HG03442 (cell line): ENCODE measurements at regions not wholly inside any gene's neighbourhood (a gene's known extent, or its start where the extent isn't known, plus 50 kb on each side); places are given as distances from the start of the nearest gene placed in this dataset.

Experiments used
- ATAC-seq: cut with Tn5 transposase; IDR thresholded peaks from one replicate; pipeline ENCODE4 v1.9.1; 2021; ENCODE audit warnings: mild to moderate bottlenecking, moderate library complexity; ENCODE audit not compliant: unreplicated experiment

DNA sequence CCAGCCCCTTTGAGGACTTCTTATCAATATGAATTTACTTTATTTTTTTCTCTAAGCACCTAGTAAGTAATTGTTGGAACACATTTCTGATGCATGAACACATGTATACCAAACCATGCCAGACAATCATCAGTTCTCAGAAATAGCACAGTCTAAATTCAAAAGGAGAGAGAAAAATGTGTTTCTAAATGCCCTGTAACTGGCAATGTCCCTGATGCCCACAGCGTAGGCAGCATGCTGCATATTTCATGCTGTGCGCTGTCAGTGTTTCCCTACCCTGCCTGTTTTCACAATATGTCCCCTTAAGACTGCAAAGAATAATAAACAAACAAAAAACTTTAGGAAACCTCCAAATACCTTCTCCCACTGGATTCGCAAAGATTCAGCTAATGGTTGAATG, 881.0 kb upstream of the CHAC2 start:
- no peak for ATAC-seq

DNA sequence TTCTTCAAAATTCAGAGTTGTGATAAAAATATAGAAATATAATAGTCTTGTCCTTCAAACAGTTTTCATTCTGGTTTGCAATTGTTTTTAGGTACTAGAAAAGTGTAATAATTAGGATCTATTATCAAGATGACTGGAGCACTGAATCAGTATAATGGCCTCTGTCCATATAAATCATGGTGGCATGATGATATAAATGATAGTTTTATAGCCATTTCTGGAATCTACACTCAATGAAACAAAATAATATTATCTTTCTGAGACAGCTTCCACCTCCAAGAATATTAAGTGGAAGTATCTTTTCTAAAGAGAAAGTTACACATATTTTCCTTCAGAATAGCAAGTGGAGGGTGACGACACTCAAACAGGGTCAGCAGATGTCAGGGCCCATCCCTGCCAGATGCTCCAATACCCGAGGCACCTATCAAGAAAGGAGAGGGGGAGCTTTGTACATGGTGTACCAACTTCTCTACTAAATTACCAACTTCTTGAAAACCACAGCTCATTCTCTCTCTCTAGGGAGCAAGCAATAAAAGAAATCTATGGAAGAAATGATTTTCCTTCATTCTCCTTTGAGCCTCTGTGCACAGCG, 882.7 kb upstream of the CHAC2 start:
- no peak for ATAC-seq

DNA sequence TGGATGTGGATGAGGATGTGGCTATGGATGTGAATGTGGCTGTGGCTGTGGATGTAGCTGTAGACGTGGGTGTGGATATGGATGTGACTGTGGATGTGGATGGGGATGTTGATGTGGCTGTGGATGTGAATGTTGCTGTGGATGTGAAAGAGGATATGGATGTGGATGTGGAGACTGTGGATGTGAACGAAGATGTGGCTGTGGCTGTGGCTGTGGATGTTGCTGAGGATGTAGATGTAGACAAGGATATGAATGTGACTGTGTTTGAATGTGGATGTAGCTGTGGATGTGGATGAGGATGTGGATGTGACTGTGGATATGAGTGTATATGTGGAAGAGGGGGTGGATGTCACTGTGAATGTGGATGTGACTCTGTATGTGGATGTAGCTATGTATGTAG, 884.6 kb upstream of the CHAC2 start:
- no peak for ATAC-seq

DNA sequence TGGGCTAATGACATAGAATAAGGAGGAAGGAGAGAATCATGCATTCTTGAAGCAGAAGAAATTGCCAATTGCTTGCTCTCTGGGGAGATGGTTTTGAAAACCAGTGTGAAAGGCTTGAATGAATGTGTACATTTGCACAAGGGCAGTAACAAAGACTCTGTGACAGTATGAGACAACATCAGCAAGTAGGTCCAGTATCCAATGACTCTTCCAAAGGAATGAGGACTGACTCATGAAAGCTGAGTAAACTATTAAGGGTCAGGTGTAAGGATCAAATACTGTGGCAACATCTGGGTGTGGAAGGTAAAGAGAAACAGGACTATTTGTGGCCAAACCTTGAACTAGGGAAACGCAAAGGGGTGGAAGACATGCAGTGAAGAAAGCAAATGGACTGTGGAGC, 886.0 kb upstream of the CHAC2 start:
- ATAC-seq = no peak

DNA sequence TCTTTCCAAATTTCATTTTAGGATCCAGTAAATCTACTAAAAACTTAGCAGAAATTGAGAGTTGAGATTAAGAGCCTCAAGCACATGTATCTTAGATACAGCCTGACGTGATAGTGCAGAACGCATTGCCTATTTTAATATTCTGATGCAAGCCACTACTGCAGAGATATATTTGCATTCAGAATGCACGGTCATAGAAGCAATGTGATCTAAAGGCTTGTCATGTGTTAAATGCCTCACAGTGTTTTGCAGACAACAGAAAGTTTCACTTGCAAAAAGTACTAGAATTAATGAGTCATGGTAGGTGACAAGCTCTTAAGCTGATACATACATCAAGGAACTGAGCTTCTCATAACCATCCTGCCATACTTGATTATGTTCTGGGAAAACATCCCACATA, 886.7 kb upstream of the CHAC2 start:
- no peak for ATAC-seq

DNA sequence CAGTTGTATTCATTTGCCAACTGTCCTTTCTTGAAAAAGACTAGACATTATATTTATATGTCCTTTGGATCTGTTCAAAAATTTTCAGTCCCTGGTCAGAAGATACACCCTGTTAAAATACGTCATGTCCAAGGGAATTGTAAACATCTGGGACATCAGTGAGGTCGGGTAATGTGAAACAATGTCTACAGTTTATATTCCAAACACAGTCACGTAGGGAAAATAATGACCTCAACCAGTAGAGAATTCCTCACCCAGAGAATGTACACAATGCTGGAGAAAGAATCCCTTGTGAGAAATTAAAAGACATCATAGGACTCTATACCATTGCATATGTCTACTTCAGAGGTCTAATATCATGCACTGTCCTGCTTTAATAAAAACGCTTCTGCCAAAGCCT, 888.0 kb upstream of the CHAC2 start:
- no peak for ATAC-seq

DNA sequence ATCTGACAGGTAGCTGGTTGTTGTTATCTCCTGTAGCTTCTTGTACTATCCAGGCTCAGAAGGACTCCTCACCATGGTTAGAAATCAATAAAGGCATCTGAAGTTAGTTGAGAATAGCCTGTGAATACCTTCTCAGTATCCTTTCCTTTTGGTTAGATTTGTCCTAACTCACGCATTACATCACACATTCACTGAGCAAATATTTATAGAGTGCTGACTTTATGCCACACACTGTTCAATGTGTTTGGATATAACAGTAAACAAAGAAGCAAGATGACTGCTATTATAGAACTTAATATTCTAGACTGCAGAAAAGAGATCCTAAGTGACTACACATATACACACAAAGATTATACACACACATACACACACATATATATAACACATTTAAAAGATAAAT, 889.9 kb upstream of the CHAC2 start:
- no peak for ATAC-seq

DNA sequence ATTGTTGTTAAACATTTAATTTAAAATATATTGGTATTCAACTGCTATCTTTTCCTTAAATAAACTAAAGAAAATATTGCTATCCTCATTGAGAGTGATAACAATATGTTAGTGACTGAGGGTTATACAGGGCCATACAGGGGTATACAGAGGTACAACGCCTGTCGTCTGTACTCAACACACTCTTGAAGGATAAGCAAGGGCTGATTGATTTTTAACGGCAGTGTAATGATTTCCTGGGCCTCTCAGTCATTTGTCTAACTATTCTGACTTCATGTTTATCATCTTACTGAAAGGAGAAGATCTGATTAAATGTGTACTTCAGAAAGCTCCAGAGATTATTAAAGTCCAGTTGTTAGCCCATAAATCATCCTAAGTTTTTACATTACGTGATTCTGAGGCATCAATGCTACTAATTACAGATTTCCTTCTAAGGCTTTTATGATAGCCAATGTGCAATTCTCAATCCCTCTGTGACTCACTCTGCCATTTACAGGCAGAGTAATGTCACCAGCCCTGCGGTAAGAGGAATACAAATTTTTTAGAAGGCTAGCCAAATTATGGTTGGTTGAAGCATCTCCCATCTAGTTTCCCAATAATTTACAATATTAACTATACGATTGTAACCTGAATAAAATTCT, 893.0 kb upstream of the CHAC2 start:
- no peak for ATAC-seq

DNA sequence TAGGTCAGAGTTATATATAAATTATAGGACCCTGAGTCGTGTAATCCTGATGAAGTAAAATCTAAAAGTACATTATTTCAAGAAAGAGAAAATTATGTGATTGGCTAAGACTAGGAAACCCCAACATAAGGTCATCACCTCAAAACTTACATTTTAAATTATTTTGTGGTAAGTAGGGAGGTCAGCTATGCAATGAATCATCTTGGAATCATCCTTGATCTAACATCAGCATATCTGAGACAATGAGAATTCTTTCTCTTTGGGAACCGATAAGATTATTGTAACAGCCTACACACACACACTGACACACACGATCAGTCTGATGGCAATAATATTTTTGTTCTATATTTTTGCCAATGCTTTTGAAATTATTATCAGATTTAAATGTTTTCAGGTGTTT, 904.8 kb upstream of the CHAC2 start:
- ATAC-seq = no peak

DNA sequence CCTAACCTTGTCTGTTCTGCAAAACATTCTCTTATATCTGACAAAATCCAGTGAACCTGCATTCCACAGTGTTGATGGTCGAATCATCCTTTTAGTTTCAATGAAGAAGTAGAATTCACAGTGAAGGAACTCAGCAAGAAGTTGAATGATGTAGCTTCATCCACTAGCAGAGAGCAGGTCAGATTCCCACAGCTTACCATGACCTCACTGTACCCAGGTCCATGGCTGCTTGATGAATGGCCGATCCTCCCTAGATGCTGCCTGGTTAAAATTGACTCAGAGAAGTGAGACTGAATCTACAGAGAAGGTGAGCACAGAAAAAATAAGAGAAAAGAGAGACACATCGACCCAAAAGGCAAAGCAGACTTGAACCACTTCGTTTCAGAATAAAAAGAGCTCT, 906.0 kb upstream of the CHAC2 start:
- ATAC-seq = no peak

DNA sequence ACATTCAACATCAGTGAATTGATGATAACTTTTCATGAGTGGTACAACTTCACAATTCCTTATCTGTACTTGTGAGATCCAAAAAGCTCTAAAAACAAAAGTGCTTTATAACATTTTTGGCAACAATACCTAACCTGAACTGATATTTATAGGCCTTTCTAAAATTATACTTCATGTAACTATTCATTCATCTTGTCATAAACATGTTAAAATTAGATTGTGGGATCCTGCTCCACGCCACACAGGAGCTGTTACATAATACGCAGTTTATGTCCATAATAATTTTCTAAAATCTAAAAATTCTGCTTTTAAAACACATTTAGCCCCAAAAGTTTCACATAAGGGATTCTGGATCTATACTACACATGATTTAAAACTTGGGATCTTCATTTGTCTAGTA, 908.5 kb upstream of the CHAC2 start:
- no peak for ATAC-seq

DNA sequence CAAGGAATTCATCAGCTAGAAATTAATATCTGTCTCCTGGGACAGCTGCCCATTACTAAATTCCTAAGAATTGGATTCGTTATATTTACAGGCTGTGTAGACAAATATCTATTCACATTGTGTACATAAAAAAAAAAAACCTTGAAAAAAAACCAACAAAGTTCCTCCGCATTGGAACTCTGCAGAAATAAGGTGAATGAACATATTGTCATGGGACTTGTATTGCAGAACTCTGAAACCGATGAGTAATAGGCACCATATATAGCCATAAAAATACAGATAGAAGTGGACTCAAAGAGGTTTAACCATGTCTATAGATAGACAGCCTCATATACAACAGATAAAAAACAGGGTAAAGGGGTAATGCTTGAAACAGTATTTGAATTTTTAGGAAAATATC, 909.9 kb upstream of the CHAC2 start:
- ATAC-seq = no peak

DNA sequence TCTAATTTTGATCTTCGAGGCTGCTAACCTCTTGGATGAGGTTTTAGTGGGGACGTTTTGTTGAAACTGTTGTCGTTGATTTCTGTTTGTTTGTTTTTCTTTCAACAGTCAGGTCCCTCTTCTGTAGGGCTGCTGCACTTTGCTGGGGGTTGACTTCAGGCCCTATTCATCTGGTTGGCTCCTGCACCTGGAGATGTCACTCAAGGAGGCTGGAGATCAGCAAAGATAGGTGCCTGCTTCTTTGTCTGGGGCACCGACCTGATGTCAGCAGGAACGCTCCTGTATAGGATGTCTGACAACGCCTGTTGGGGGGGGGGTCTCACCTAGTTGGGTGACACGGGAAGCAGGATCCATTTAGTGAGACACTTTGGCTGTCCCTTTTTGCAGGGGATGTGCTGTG, 915.6 kb upstream of the CHAC2 start:
- ATAC-seq = no peak

DNA sequence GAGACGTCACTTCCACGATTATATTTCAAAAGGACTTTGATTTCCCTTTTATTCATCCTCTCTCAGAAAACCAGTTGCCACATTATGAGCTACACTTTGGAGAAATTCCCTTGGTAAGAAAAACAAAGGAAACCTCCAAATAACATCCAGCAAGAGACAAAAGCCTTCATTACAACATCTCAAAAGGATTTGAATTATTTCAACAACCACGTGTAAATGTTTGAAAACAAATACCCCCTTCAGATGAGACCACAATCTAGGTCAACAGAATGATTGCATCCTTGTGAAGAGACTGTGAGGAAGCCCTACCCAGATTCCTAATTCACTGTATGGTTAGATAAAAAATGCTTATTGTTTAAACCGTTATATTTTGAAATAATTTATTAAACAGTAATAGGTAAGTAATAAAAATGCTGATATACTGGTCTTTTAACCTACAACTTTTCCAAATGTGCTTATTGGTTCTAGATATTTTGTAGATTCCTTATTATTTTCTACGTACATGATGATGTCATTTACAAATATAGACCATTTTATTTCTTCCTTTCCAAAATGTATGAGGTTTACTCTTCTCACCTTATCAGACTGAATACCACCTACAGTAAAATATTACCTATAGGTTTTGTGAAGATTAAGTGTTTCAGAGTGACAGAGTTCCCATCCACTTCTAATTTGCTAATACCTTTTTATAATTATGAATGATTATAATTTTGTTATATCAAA, 922.7 kb upstream of the CHAC2 start:
- ATAC-seq = no peak

DNA sequence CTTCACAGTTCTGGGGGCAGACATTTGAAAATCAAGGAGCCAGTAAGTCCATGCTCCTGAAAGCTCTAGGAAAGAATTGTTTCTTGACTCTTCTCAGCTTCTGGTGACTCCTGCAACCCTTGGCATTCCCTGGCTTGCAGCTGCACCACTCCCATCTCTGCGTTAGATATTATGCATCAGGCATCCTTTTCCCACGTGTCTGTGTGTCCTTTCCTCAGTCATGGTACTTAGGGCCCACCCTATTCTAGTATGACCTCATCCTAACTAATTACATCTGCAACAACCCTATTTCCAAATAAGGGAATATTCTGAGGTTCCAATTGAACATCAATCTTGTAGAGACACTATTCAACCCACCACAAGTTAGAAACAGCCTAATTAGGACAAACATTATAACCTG, 931.7 kb upstream of the CHAC2 start:
- ATAC-seq = no peak

DNA sequence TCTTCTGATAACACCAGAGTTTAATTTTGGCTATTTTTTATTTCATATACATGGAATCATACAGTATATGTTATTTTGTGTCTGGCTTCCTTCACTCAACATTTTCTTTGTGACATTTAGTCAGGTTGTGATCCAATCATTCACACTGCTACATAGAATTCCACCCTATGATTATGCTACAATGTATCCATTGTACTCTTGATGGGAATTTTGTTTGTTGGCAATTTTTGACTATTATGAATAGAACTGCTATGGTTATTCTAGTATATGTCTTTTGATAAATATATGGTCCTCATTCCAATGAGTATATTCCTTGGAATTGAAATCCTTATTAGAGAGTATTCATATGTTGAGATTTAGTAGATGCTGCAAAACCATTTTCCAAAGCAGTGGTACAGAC, 936.4 kb upstream of the CHAC2 start:
- no peak for ATAC-seq

DNA sequence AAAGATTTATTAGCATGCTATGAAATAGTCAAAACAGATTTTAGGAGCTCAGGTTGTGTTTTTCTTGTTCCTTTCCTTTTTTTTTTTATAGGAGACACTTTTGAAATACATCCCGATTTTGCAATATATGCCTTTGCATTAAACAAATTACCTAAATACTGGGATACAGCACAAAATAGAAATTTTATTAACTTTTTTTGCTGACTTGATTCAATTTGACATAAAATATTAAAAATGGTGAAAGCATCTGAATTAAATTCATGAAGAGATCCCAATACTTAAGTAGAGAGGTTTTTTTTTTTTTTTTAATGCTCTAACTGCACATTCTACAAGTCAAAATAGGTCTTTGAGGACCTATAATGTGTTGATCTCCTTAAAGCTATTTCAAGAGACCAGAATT, 939.5 kb upstream of the CHAC2 start:
- no peak for ATAC-seq

DNA sequence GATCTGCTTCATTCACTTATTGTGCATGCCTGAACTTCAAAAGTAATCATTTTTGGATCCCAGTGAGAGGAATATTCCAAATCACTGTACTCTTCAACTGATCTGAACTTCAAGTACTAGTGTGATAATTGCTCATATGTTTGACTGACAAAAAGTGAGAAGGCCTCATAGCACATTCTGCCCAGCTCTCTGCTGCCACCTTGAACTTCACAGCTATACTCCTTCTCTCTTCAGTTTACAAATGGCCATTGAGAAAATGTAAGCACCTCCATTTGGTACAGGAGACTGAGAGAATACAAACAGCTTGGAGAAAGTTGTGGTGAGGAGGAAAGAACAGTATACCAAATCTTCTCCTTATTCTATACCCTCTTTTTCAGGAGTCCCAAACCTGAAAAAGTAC, 946.0 kb upstream of the CHAC2 start:
- ATAC-seq = no peak

DNA sequence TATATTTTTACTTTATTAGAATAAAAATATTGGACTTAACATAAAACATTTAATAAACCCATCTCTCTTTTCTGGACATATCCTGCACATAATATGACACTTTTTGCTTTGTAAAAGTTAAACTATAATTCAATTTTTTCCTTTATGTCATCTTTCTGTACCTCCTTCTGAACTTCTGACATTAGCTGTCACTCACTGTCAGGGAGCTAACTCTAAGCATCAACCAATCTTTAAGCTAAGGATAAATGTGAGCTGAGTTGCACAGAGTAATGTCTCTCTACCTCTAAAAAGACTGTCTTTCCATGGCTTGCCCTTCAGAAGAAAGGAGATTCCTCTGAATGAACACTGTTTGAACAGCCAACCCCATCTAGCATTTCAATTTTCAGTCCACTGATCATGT, 948.6 kb upstream of the CHAC2 start:
- ATAC-seq = no peak

DNA sequence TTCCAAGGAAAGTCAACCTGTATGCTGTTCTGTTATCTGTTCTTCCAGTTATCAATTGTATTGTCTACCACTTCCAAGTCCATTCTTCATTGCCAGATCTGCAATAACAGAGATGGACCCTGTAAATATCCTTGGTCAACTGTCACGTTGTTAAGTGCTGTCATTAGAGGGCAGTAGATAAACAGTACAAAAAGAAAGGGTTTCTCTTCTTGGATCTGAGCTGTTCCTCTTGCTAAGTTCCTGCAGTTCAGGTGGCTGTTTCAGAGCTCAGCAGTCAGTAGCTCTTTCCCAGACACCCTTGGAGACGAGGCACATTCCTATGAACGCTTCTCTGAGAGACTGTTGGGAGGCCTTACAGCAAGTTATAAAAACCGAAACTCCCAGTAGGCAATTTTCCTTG, 957.1 kb upstream of the CHAC2 start:
- ATAC-seq = no peak

DNA sequence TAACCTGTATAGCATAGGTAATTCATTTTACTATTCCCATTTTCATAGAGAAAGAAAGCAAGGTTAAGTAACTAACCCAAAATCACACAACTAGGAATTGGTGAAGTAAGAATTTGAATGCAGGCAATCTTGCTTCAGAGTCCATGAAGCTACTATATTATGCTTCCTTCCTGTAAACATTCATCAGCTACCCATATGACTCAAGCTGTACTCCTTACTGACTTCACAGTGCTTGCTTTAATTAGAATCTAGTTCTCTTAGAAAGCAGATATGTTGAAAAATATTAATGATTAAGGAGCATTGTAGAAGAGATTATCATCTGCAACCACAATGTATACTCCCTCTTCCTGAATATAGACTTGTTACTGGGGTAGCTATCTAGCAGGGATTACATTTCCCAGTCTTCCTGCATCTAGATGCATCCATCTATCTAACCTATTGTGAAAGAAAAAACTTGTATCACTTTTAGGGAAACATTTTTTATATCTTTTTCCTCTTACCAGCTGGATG, 961.6 kb upstream of the CHAC2 start:
- ATAC-seq = no peak

DNA sequence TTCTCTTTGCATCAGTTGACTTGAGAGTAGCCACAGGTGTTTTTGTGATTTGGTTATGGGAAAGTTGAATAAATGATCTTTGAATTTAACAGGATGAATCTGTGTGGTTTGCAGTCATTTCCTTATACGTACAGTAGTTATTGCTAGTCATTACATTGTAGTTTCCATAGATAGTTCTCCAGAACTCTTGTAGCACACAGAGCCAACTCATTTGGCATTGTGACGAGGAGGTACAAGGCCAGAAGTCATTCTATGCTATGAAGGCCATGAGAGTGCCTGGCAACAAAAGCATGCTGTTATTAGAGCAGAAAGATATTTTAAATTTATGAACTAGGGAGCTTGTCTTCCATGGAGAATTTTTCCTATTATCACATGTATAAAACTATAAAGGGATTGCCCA, 973.0 kb upstream of the CHAC2 start:
- no peak for ATAC-seq
